SH-SY5Y (cell line): ENCODE measurements at regions not wholly inside any gene's neighbourhood (a gene's known extent, or its start where the extent isn't known, plus 50 kb on each side); places are given as distances from the start of the nearest gene placed in this dataset.

Experiments used
- GATA2 ChIP-seq: IDR thresholded peaks from 2 replicates; pipeline ENCODE4 v1.6.1; 2011; ENCODE audit warnings: mild to moderate bottlenecking, low read depth, low read length
- GATA3 ChIP-seq: IDR thresholded peaks from 2 replicates; pipeline ENCODE4 v1.6.1; 2011; ENCODE audit warnings: low read depth, mild to moderate bottlenecking, low read length, moderate library complexity

DNA sequence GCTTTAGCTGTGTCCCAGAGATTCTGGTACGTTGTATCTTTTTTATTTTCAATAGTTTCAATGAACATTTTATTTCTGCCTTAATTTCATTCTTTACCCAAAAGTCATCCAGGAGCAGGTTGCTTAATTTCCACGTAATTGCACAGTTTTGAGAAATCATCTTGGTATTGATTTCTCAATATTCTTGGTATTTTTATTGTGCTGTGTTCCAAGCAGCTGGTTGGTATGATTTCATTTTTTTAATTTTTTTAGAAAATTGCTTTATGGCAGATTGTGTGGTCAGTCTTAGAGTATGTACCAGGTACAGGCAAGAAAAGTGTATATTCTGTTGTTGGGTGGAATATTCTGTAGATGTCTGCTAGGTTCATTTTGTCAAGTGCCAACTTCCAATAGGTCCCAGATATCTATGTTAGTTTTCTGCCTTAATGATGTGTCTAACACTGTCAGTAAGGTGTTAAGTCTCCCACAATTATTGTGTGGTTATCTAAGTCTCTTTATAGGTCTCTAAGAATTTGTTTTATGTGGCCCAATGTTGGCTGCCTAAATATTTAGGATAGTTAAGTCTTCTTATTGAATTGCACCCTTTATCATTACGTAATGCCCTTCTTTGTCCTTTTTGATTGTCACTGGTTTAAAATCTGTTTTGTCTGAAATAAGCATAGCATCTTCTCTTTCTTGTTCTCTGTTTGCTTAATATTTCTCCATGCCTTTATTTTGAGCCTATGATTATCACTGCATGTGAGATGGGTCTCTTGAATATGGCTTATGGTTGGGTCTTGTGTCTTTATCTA, 366.9 kb upstream of the IRAK1BP1 start:
- no peak for TF ChIP-seq GATA2
- TF ChIP-seq GATA3: no peak
